RWPE2 (cell line): ENCODE measurements at regions not wholly inside any gene's neighbourhood (a gene's known extent, or its start where the extent isn't known, plus 50 kb on each side); places are given as distances from the start of the nearest gene placed in this dataset.
A peak's percentile ranks its signal among the peaks of the same experiment; 100 is the strongest.

Experiments used
- ATAC-seq: fragments of 200-7000 bp; cut with Tn5 transposase; 3 replicates; pipeline ENCODE4 v1.9.1; 2021; ENCODE audit warnings: low read depth
- DNase-seq: peaks from one replicate; pipeline ENCODE4 v3.0.0-alpha.2; 2020; ENCODE audit warnings: low spot score
- H3K27ac ChIP-seq: fragments of 450-650 bp; 2 replicates; pipeline ENCODE4 v1.5.1; 2017; ENCODE audit warnings: mild to moderate bottlenecking; ENCODE audit not compliant: poor library complexity, severe bottlenecking
- H3K27me3 ChIP-seq: fragments of 250-450 bp; sonication (Bioruptor Pico); 2 replicates; pipeline ENCODE4 v1.5.1; 2021; ENCODE audit warnings: mild to moderate bottlenecking, moderate library complexity; ENCODE audit not compliant: insufficient read depth, poor library complexity, severe bottlenecking
- H3K36me3 ChIP-seq: fragments of 250-450 bp; sonication (Bioruptor Pico); 2 replicates; pipeline ENCODE4 v1.5.1; 2020; ENCODE audit warnings: low read depth, mild to moderate bottlenecking, moderate library complexity
- H3K4me1 ChIP-seq: fragments of 250-450 bp; sonication (Bioruptor Pico); 2 replicates; pipeline ENCODE4 v1.5.1; 2021; ENCODE audit warnings: mild to moderate bottlenecking, moderate library complexity; ENCODE audit not compliant: insufficient read depth, poor library complexity, severe bottlenecking
- H3K4me3 ChIP-seq: fragments of 250-450 bp; sonication (Bioruptor Pico); 2 replicates; pipeline ENCODE4 v1.5.1; 2021; ENCODE audit warnings: mild to moderate bottlenecking, moderate library complexity; ENCODE audit not compliant: severe bottlenecking
- H3K9me3 ChIP-seq: fragments of 250-450 bp; sonication (Bioruptor Pico); 2 replicates; pipeline ENCODE4 v1.5.1; 2021; ENCODE audit warnings: mild to moderate bottlenecking, moderate library complexity; ENCODE audit not compliant: severe bottlenecking
- CTCF ChIP-seq: fragments of 450-650 bp; IDR thresholded peaks from one replicate; pipeline ENCODE4 v1.5.1; 2017; ENCODE audit warnings: mild to moderate bottlenecking, moderate library complexity; ENCODE audit not compliant: poor library complexity, severe bottlenecking

GRCh38 chr14:65153101-65153500 is 50.8 kb upstream of the MAX start:
- Histone ChIP-seq H3K27me3 (no peaks in the 10 kb centered on the region), H3K27ac (no peak overlapping the region), H3K36me3 (no peaks in the 10 kb centered on the region), H3K4me1 (no peaks in the 10 kb centered on the region), H3K9me3 (no peaks in the 10 kb centered on the region), H3K4me3 (no peak overlapping the region)
- DNase-seq (no peak), ATAC-seq (no peak)
- TF ChIP-seq CTCF, result no peak

- ATAC-seq (peak; percentile 45; the same call in 2 of the 3 replicates), DNase-seq (no peak)
- Histone ChIP-seq H3K27me3 (no peaks in the 10 kb centered on the region), H3K4me1 (no peaks in the 10 kb centered on the region), H3K36me3 (no peaks in the 10 kb centered on the region), H3K27ac (no peak overlapping the region), H3K4me3 (no peak overlapping the region), H3K9me3 (no peaks in the 10 kb centered on the region)
- no peak for TF ChIP-seq CTCF
Measured at GRCh38 chr14:65156568-65157366, 54.5 kb upstream of the MAX start.

- DNase-seq, result no peak
- no peak for TF ChIP-seq CTCF
Measured at GRCh38 chr14:65159281-65160062, 57.2 kb upstream of the MAX start.

GRCh38 chr14:65160091-65160490 is 57.8 kb upstream of the MAX start:
- Histone ChIP-seq H3K4me1 (no peaks in the 10 kb centered on the region), H3K4me3 (no peak overlapping the region), H3K36me3 (no peaks in the 10 kb centered on the region), H3K27ac (no peak overlapping the region), H3K27me3 (no peaks in the 10 kb centered on the region), H3K9me3 (no peaks in the 10 kb centered on the region)
- TF ChIP-seq CTCF, result no peak
- no peak for ATAC-seq
- DNase-seq, result no peak

More at GRCh38 chr14:65159281-65160062, 57.2 kb upstream of the MAX start:
- Histone ChIP-seq H3K4me3 (no peak overlapping the region), H3K4me1 (no peaks in the 10 kb centered on the region), H3K27ac (no peak overlapping the region), H3K27me3 (no peaks in the 10 kb centered on the region), H3K36me3 (no peaks in the 10 kb centered on the region), H3K9me3 (no peaks in the 10 kb centered on the region)
- ATAC-seq, result no peak

- H3K36me3 ChIP-seq, result no peaks in the 10 kb centered on the region
- no peaks in the 10 kb centered on the region for H3K9me3 ChIP-seq
- DNase-seq, result no peak
- H3K4me1 ChIP-seq, result no peaks in the 10 kb centered on the region
- ATAC-seq, result no peak
- H3K4me3 ChIP-seq, result no peak overlapping the region
- TF ChIP-seq CTCF, result no peak
- no peaks in the 10 kb centered on the region for H3K27me3 ChIP-seq
- H3K27ac ChIP-seq, result no peak overlapping the region
Measured at GRCh38 chr14:65162031-65162430, 59.7 kb upstream of the MAX start.
